Head of caudate nucleus (tissue), 42 donors: ENCODE measurements at regions not wholly inside any gene's neighbourhood (a gene's known extent, or its start where the extent isn't known, plus 50 kb on each side); places are given as distances from the start of the nearest gene placed in this dataset.
"Not testable (repeated sequence)": the region's sequence is repeated elsewhere in the genome, so short reads cannot be mapped to it uniquely, and the experiment has no call there.

Source experiments
- DNase-seq, 42 donors: peaks; one replicate each; pipeline versions ENCODE4 v3.0.0 to v3.0.0-alpha.2; 2020 to 2021; ENCODE audit warnings: mixed read lengths in 7 of 42
- intact Hi-C: fragments of 100-400 bp; cut with DNase I; formaldehyde crosslinking; loops from one replicate; pipeline ENCODE4 v1.15.0; 2022

GRCh38 chr4:60452266-60452665, 747.9 kb upstream of the ADGRL3 start:
- intact Hi-C loops: no loop called here
- DNase-seq: no peak

- DNase-seq: no peak
- intact Hi-C loops: no loop called here
Observed at GRCh38 chr4:60455380-60455779, 744.7 kb upstream of the ADGRL3 start.

DNA sequence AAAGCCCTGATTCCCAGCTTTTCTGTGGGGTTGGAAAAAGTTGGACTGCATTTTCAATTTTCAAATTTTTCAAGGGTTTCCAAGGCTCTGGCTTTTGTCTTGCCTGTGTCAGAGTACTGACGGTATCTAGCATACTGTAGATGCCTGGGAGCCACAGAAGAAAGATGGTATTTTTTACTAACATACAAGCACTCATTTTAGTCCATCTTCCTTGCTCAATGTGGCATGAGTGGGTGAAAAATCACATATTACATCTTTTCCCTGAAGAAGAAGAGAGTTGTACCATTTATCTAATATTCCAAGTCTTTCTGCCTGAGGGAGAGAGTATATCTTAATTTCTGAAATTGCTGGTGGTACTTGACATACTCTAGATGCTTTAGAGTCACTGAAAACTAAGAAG, 738.6 kb upstream of the ADGRL3 start:
- DNase-seq: no peak
- intact Hi-C loops: no loop called here

DNA sequence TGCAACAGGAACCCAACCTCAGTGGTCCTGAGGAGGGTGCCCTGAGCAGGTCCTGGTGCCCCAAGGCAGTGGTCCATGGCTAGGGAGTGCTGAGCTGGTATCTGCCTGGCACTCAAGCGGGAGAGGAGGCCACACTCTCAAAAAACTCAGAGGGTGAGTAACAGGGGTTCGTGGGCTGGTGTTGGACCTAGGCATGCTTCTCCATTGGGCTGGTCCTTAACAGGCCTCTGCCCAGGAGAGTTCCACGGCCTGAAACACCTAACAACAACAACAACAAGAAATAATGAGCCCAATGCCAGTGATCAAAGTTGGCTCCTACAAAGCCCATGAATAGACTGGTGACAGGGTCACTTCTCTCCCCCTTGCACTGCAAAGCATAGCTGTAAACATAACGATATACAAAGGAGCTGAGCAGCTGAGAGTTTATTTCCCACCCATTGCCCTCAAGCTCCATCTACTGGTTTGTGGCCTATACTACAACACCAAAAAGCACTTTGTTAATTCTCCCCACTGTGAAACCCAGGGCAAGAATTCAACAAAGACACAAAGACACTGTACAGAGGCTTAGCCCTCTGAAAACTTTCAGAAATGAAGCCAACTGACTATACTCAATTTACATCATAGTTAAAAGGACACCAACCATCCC, 736.1 kb upstream of the ADGRL3 start:
- DNase-seq: no peak
- intact Hi-C loops: no loop called here

- intact Hi-C loops: no loop called here
- no peak for DNase-seq
Observed at GRCh38 chr4:60482921-60483351, 717.2 kb upstream of the ADGRL3 start.

DNA sequence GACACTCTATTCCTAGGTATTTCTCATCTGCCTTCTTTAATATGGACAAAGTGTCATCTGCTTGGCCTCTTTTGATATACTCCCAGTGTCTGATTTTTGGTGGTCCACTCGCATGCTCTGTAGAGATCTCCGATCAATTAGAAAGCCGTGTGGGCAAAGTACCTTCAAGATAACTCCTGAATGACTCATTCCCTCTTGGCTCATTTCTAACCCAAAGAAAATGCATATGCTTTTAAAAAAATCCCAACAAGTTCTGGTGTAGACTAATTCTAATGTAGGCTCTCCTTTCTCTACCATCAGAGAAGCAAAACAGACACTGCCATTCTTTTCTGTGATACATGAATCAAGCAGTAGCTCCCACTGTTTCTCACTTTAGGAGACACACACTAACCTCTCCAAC, 714.9 kb upstream of the ADGRL3 start:
- intact Hi-C loops: no loop called here
- DNase-seq: no peak

GRCh38 chr4:60487118-60487761, 712.9 kb upstream of the ADGRL3 start:
- intact Hi-C loops, DNase-seq: not testable (repeated sequence)

DNA sequence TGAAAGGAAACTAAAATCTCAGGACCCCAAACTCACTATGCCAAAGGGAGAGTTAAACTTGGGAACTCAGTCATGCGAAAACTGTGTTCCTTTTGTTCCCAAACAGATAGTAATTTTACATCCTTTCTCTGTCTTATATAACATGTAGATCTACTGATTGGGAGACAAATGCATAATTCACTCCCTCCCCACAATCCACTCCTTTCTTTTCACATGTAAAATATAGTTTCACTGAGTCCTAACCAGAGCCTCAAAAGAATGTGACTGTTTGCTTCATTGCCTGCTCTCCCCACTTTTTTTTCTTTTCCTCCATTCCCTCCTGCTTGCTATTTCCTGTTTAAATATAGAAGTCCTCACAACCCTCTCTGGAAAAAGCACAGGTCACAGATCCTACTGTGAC, 699.3 kb upstream of the ADGRL3 start:
- DNase-seq: no peak
- intact Hi-C loops: no loop called here

GRCh38 chr4:60502733-60503132, 697.4 kb upstream of the ADGRL3 start:
- intact Hi-C loops: no loop called here
- no peak for DNase-seq

- no peak for DNase-seq
- intact Hi-C loops: no loop called here
Observed at GRCh38 chr4:60506061-60506460, 694.1 kb upstream of the ADGRL3 start.

DNA sequence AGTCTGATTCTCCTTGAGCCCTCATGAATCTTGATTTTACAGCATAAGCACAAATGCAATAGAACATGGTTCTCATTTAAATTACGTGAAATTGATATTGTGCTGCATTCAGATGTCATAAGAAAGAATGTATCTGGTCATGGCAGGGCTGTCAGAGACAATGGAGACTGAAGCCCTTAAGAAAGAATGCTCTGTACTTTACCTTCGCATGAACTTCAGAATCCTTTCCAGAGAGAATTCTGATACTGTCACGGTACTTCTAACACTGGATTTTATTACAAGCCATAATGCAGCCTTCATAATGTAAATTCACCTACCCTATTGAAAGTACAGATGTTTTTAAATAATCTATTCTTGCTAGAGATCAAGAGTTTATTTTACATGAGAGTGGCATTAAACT, 677.9 kb upstream of the ADGRL3 start:
- no peak for DNase-seq
- intact Hi-C loops: no loop called here

GRCh38 chr4:60531776-60532379, 668.2 kb upstream of the ADGRL3 start:
- intact Hi-C loops: no loop called here
- no peak for DNase-seq

- intact Hi-C loops: no loop called here
Observed at GRCh38 chr4:60544981-60545380, 655.1 kb upstream of the ADGRL3 start.

DNA sequence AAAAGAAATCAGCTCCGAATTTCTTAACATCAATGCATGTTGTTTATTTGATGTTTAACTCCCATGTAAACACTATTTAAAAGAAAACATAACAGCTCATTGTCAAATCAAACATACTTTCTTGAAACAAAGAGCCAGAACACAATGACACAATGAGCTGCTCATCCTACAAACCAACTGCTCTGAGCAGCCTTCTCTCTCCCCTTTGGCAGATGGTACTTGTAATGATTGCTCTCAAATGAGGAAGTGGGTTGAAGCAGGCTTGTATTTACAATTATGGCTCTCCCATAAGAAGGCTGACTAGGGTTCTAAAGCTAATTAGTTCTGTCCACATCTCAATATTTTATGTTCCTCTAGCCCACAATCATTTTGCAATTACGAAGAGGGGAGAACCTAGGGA, 637.8 kb upstream of the ADGRL3 start:
- DNase-seq: no peak
- intact Hi-C loops: no loop called here

More at GRCh38 chr4:60544981-60545380, 655.1 kb upstream of the ADGRL3 start:
- no peak for DNase-seq

GRCh38 chr4:60565558-60565957, 634.6 kb upstream of the ADGRL3 start:
- no peak for DNase-seq
- intact Hi-C loops: no loop called here

DNA sequence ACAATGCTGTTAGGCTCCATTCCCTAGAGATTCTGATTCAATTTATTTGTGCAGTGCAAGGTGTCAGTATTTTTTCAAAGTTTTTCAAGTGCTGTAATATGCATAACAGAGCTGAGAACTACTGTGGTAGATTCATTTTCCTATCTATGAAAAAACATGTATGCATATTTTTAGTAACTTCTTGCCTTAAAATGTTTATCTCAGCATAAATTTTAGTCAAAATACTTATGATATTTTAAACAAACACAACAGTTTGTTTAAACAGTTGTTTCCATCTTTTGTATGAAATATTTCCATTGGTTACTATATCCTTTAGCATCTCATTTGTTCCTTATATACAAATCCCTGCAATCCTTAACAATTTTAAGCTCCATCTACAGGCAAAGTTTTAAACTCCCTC, 624.8 kb upstream of the ADGRL3 start:
- intact Hi-C loops: no loop called here
- no peak for DNase-seq

- intact Hi-C loops: no loop called here
- DNase-seq: no peak
Observed at GRCh38 chr4:60579335-60579734, 620.8 kb upstream of the ADGRL3 start.

- DNase-seq: no peak
- intact Hi-C loops: no loop called here
Observed at GRCh38 chr4:60581919-60582536, 618.1 kb upstream of the ADGRL3 start.

GRCh38 chr4:60588556-60588955, 611.6 kb upstream of the ADGRL3 start:
- no peak for DNase-seq
- intact Hi-C loops: no loop called here

DNA sequence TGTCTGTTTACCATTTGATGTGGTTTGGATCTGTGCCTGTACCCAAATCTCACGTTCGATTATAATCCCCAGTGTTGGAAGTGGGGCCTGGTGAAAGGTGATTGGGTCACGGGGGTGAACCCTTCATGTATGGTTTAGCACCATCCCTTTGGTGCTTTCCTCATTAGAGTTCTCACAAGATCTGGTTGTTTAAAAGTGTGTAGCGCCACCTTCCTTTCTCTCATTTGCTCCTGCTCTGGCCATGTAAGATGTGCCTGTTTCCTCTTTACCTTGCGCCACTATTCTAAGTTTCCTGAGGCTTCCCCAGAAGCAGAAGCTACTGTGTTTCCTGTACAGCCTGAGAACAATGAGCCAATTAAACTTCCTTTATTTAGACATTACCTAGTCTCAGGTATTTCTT, 610.7 kb upstream of the ADGRL3 start:
- intact Hi-C loops: no loop called here
- DNase-seq: no peak
